NT2/D1 (cell line): ENCODE measurements at regions not wholly inside any gene's neighbourhood (a gene's known extent, or its start where the extent isn't known, plus 50 kb on each side); places are given as distances from the start of the nearest gene placed in this dataset.

ENCODE experiments used
- YY1 ChIP-seq: IDR thresholded peaks from 2 replicates; pipeline ENCODE4 v1.6.1; 2011; ENCODE audit not compliant: insufficient read length, insufficient read depth
- ZNF274 ChIP-seq: IDR thresholded peaks from 2 replicates; pipeline ENCODE4 v1.6.1; 2011; ENCODE audit warnings: mild to moderate bottlenecking, low read depth, low read length

GRCh38 chr1:96144636-96145035, 576.9 kb upstream of the PTBP2 start:
- TF ChIP-seq ZNF274 (no peak), YY1 (no peak)
